ENCODE measurements at regions not wholly inside any gene's neighbourhood (a gene's known extent, or its start where the extent isn't known, plus 50 kb on each side); places are given as distances from the start of the nearest gene placed in this dataset.
A peak's percentile ranks its signal among the peaks of the same experiment; 100 is the strongest.

- TF ChIP-seq KIAA2018 (CRISPR knock-in tag; IDR thresholded peaks at IDR 0.05; ENCODE audit: borderline replicate concordance) (no peak), ATRX (CRISPR knock-in tag; IDR thresholded peaks at IDR 0.05; ENCODE audit: borderline replicate concordance) (no peak), PHF8 (CRISPR knock-in tag; IDR thresholded peaks at IDR 0.05) (peak; percentile 89), CREB3 (CRISPR knock-in tag; IDR thresholded peaks at IDR 0.05) (no peak), EZH2 (conservative IDR thresholded peaks at IDR 0.05; ENCODE audit: low read depth, low read length) (no peak), ZNF562 (CRISPR knock-in tag; IDR thresholded peaks at IDR 0.05; ENCODE audit: borderline replicate concordance) (no peak), ZNF275 (CRISPR knock-in tag; IDR thresholded peaks at IDR 0.05; ENCODE audit: borderline replicate concordance) (no peak), ZNF816 (CRISPR knock-in tag; IDR thresholded peaks at IDR 0.05; ENCODE audit: borderline replicate concordance) (peak; percentile 72; the same call in 1 of the 2 replicates), GLI4 (CRISPR knock-in tag; IDR thresholded peaks at IDR 0.05; ENCODE audit: borderline replicate concordance) (no peak), JDP2 (CRISPR knock-in tag; IDR thresholded peaks at IDR 0.05; ENCODE audit: borderline replicate concordance) (no peak), ZBTB34 (CRISPR knock-in tag; IDR thresholded peaks at IDR 0.05) (no peak), ZBTB43 (CRISPR knock-in tag; conservative IDR thresholded peaks at IDR 0.05) (no peak; the same call in 1 of the 2 replicates), PHF5A (CRISPR knock-in tag; IDR thresholded peaks at IDR 0.05; ENCODE audit: low read depth, unreplicated experiment) (peak; percentile 85)
Observed at GRCh38 chr6:27772261-27773001, 139.8 kb downstream of the OR2B2 start (continued).

Measured in HepG2 (cell line).